ENCODE measurements at regions not wholly inside any gene's neighbourhood (a gene's known extent, or its start where the extent isn't known, plus 50 kb on each side); places are given as distances from the start of the nearest gene placed in this dataset.

- no peak for TF ChIP-seq RAD21 (IDR thresholded peaks at IDR 0.05)
- no peak for TF ChIP-seq CTCF (IDR thresholded peaks at IDR 0.05; ENCODE audit: low read depth, low read length, missing input control)
- TF ChIP-seq GABPA (IDR thresholded peaks at IDR 0.05 in 1 of 2, conservative IDR thresholded peaks at IDR 0.05 in 1 of 2): no peak
- no peak for TF ChIP-seq MAX (IDR thresholded peaks at IDR 0.05)
- TF ChIP-seq REST (IDR thresholded peaks at IDR 0.05): no peak
- TF ChIP-seq JUND (IDR thresholded peaks at IDR 0.05): no peak
- no peak for TF ChIP-seq TAF1 (conservative IDR thresholded peaks at IDR 0.05)
- no peak for TF ChIP-seq ZBTB33 (IDR thresholded peaks at IDR 0.05)
- TF ChIP-seq SP1 (IDR thresholded peaks at IDR 0.05): no peak
- no peak for TF ChIP-seq HNF4A (conservative IDR thresholded peaks at IDR 0.05)
- no peak for TF ChIP-seq FOXA1 (IDR thresholded peaks at IDR 0.05)
- TF ChIP-seq NR2F2 (IDR thresholded peaks at IDR 0.05): no peak
Measured at GRCh38 chr15:68503213-68503612, 71.2 kb upstream of the ITGA11 start.
